HepG2 (cell line): ENCODE measurements at regions not wholly inside any gene's neighbourhood (a gene's known extent, or its start where the extent isn't known, plus 50 kb on each side); places are given as distances from the start of the nearest gene placed in this dataset.

Source experiments
- ATAC-seq: fragments of 200-7000 bp; cut with Tn5 transposase; 3 replicates; pipeline ENCODE4 v1.9.1; 2020; ENCODE audit warnings: mild to moderate bottlenecking, moderate library complexity
- BruUV-seq: library from RNA; stranded (reverse); fragments of 400-500 nt; replicated peaks from 2 replicates; lab custom pipeline; 2021; lab: Mats Ljungman, UMichigan
- CTCF ChIA-PET: fragments of 300-600 bp; formaldehyde crosslinking; extraction: SDS; loops from one replicate; lab custom pipeline; 2021; ENCODE audit warnings: low total read pairs, inconsistent platforms, low intra/inter-chr PET ratio; lab: Yijun Ruan, JAX
- POLR2A ChIA-PET: fragments of 350-600 bp; sonication (Branson Sonifier 250); formaldehyde crosslinking; loops from one replicate; lab custom pipeline; 2020; ENCODE audit warnings: antibody characterized with exemption, inconsistent platforms; lab: Yijun Ruan, JAX
- DNase-seq: peaks from one replicate; pipeline ENCODE4 v3.0.0-alpha.2; 2015; ENCODE audit warnings: low spot score
- FAIRE-seq: peaks from 3 replicates; lab custom pipeline; 2011; peaks lifted over from hg19 to GRCh38; lab: Jason Lieb, UNC
- H2AFZ ChIP-seq: one replicate; pipeline ENCODE4 v1.6.1; 2011; ENCODE audit warnings: low read length, inconsistent platforms
- H3K27ac ChIP-seq: fragments of 300-600 bp; 3 replicates; pipeline ENCODE4 v1.8.0; 2011; ENCODE audit warnings: mixed run types, mild to moderate bottlenecking, mixed read lengths, low read length, inconsistent platforms; ENCODE audit not compliant: insufficient read depth; ENCODE audit errors: extremely low read length
- H3K27me3 ChIP-seq, 2 experiments: fragments of 200-600 bp in 1 of 2; 2 replicates in 1 of 2; 3 replicates in 1 of 2; pipeline versions ENCODE4 v1.6.0 to v1.8.0; 2011; ENCODE audit warnings: low read length in 2 of 2, mild to moderate bottlenecking in 2 of 2, moderate library complexity in 2 of 2, inconsistent platforms in 1 of 2; ENCODE audit not compliant: insufficient read depth in 2 of 2, control insufficient read depth in 1 of 2
- H3K36me3 ChIP-seq, 2 experiments: fragments of 200-600 bp in 1 of 2; replicated peaks in 1 of 2; 2 replicates in 1 of 2; 3 replicates in 1 of 2; pipeline versions ENCODE4 v1.5.1 to v1.8.0; 2011; ENCODE audit warnings: low read length in 2 of 2, inconsistent platforms in 1 of 2; ENCODE audit not compliant: insufficient read depth in 2 of 2, control insufficient read depth in 1 of 2
- H3K4me1 ChIP-seq: 2 replicates; pipeline ENCODE4 v1.5.1; 2012; ENCODE audit warnings: low read length, inconsistent platforms; ENCODE audit not compliant: insufficient read depth
- H3K4me2 ChIP-seq: 2 replicates; pipeline ENCODE4 v1.6.0; 2011; ENCODE audit warnings: low read depth, low read length, inconsistent platforms
- H3K4me3 ChIP-seq, 3 experiments: fragments of 200-600 bp in 1 of 3; sonication (generic), shearing (Covaris generic) in 1 of 3; replicated peaks in 1 of 3; 2 replicates each; pipeline ENCODE4 v1.5.1; 2011 to 2016; ENCODE audit warnings: low read length in 3 of 3, inconsistent platforms in 2 of 3, low read depth in 2 of 3, mild to moderate bottlenecking in 2 of 3, control low read depth in 1 of 3, mixed read lengths in 1 of 3; ENCODE audit not compliant: insufficient read depth in 1 of 3
- H3K79me2 ChIP-seq: one replicate; pipeline ENCODE4 v1.6.1; 2011; ENCODE audit warnings: low read length, inconsistent platforms; ENCODE audit not compliant: insufficient read depth
- H3K9ac ChIP-seq: 2 replicates; pipeline ENCODE4 v1.6.0; 2011; ENCODE audit warnings: mild to moderate bottlenecking, low read depth, low read length, inconsistent platforms; ENCODE audit not compliant: insufficient read depth
- H3K9me3 ChIP-seq: 2 replicates; pipeline ENCODE4 v1.5.1; 2012; ENCODE audit warnings: mild to moderate bottlenecking, low read length
- H4K20me1 ChIP-seq: 2 replicates; pipeline ENCODE4 v1.6.0; 2011; ENCODE audit warnings: inconsistent platforms, mild to moderate bottlenecking, low read length, moderate library complexity; ENCODE audit not compliant: insufficient read depth
- BCL6 ChIP-seq: IDR thresholded peaks from 2 replicates; pipeline ENCODE4 v1.6.1; 2016; ENCODE audit warnings: missing genetic modification reagents, missing compliant biosample characterization
- CENPT ChIP-seq: sonication (generic); formaldehyde crosslinking; IDR thresholded peaks from 2 replicates; pipeline ENCODE4 v1.8.0; 2022; ENCODE audit warnings: low read depth, mild to moderate bottlenecking, moderate library complexity, missing genetic modification reagents
- DBP ChIP-seq: sonication (generic); formaldehyde crosslinking; IDR thresholded peaks from 2 replicates; pipeline ENCODE4 v1.4.0; 2020; ENCODE audit warnings: missing genetic modification reagents; ENCODE audit errors: not compliant biosample characterization
- E2F1 ChIP-seq: sonication (generic); formaldehyde crosslinking; IDR thresholded peaks from 2 replicates; pipeline ENCODE4 v1.5.0; 2020; ENCODE audit warnings: missing genetic modification reagents
- HHEX ChIP-seq: IDR thresholded peaks from 2 replicates; pipeline ENCODE4 v1.6.1; 2016; ENCODE audit warnings: control low read depth
- KLF12 ChIP-seq: sonication (generic); formaldehyde crosslinking; IDR thresholded peaks from 2 replicates; pipeline ENCODE4 v1.4.0; 2020; ENCODE audit warnings: missing genetic modification reagents, borderline replicate concordance
- ZBTB2 ChIP-seq: sonication (generic); formaldehyde crosslinking; IDR thresholded peaks from 2 replicates; pipeline ENCODE4 v1.8.0; 2022; ENCODE audit warnings: low read depth, missing genetic modification reagents
- ZBTB25 ChIP-seq: IDR thresholded peaks from 2 replicates; pipeline ENCODE4 v1.6.1; 2018; ENCODE audit warnings: missing genetic modification reagents
- ZBTB42 ChIP-seq: sonication (generic); formaldehyde crosslinking; IDR thresholded peaks from 2 replicates; pipeline ENCODE4 v1.5.0; 2020; ENCODE audit warnings: mild to moderate bottlenecking, missing genetic modification reagents
- ZNF235 ChIP-seq: sonication (generic); formaldehyde crosslinking; IDR thresholded peaks from 2 replicates; pipeline ENCODE4 v1.8.1; 2023; ENCODE audit warnings: mild to moderate bottlenecking, missing genetic modification reagents, borderline replicate concordance
- ZNF354B ChIP-seq: sonication (generic); formaldehyde crosslinking; IDR thresholded peaks from 2 replicates; pipeline ENCODE4 v1.8.0; 2022; ENCODE audit warnings: mild to moderate bottlenecking, missing genetic modification reagents
- ZNF746 ChIP-seq: sonication (generic); formaldehyde crosslinking; IDR thresholded peaks from 2 replicates; pipeline ENCODE4 v1.8.0; 2022; ENCODE audit warnings: mild to moderate bottlenecking, missing genetic modification reagents
- ZNF776 ChIP-seq: sonication (generic); formaldehyde crosslinking; IDR thresholded peaks from 2 replicates; pipeline ENCODE4 v1.4.0; 2020; ENCODE audit warnings: mild to moderate bottlenecking, missing genetic modification reagents
- WGBS: methylation state at CpG from one replicate; pipeline ENCODE4 v1.1.6; 2017; ENCODE audit warnings: low lambda C conversion rate; 5-methylcytosine and 5-hydroxymethylcytosine counted together
- in situ Hi-C: cut with HindIII; loops from 2 replicates; pipeline ENCODE4 v1.10.0; 2017; ENCODE audit warnings: low pct_unique_long_range_greater_than_20kb; ENCODE audit not compliant: extremely low pct_ligation_motif_present
- intact Hi-C: fragments of 100-400 bp; cut with micrococcal nuclease; formaldehyde crosslinking; loops from one replicate; pipeline ENCODE4 v1.10.0; 2022; ENCODE audit not compliant: unreplicated experiment

- H3K79me2 ChIP-seq, result no peaks in the 10 kb centered on the region
- intact Hi-C loops, result no loop called here
- no peak overlapping the region for H3K4me3 ChIP-seq
- no peaks in the 10 kb centered on the region for H3K4me1 ChIP-seq
- H3K9ac ChIP-seq, result no peak overlapping the region
- no peaks in the 10 kb centered on the region for H3K9me3 ChIP-seq
- no peak overlapping the region for H2AFZ ChIP-seq
- ATAC-seq (no peak), DNase-seq (no peak), FAIRE-seq (no peak)
- H4K20me1 ChIP-seq, result no peaks in the 10 kb centered on the region
- no peaks in the 10 kb centered on the region for H3K36me3 ChIP-seq
- no peak overlapping the region for H3K27ac ChIP-seq
- in situ Hi-C loops, result no loop called here
- no peak overlapping the region for H3K4me2 ChIP-seq
- ChIA-PET POLR2A (no interaction called here), CTCF (no interaction called here)
- WGBS, result 18% methylated on average over 4 of the region's 9 CpGs
- BruUV-seq, result no TSS peak
- no peak for TF ChIP-seq DBP (CRISPR knock-in tag)
- no peak for TF ChIP-seq ZNF354B (CRISPR knock-in tag)
- TF ChIP-seq ZBTB42 (CRISPR knock-in tag), result no peak
- H3K27me3 ChIP-seq, result peaks cover 3 to 10% of the 10 kb centered on the region in 2 experiments; a peak in 2 of 5 replicates
Observed at GRCh38 chr14:104290756-104291122, 152.4 kb downstream of the KIF26A start.

- peak; percentile 36; the same call in 2 of the 3 replicates for ATAC-seq
- FAIRE-seq, result no peak
- Histone ChIP-seq H3K9ac (no peak overlapping the region), H3K4me1 (no peaks in the 10 kb centered on the region), H3K27me3 (peaks cover 4 to 16% of the 10 kb centered on the region in 2 experiments; a peak in 2 of 5 replicates), H3K4me3 (no peak overlapping the region), H3K79me2 (no peaks in the 10 kb centered on the region), H3K4me2 (no peak overlapping the region), H2AFZ (no peak overlapping the region)
- no TSS peak for BruUV-seq
- ChIA-PET POLR2A (no interaction called here), CTCF (no interaction called here)
- no peak for DNase-seq
- in situ Hi-C loops, result no loop called here
- TF ChIP-seq ZBTB25, result no peak
- no peak for TF ChIP-seq BCL6 (CRISPR knock-in tag)
- no peak for TF ChIP-seq ZNF746 (CRISPR knock-in tag)
- TF ChIP-seq E2F1, result no peak
- no peak for TF ChIP-seq CENPT (CRISPR knock-in tag)
- no peak for TF ChIP-seq ZNF235
- TF ChIP-seq KLF12 (CRISPR knock-in tag), result no peak
- TF ChIP-seq HHEX (CRISPR knock-in tag), result no peak
- no peak for TF ChIP-seq ZNF776 (CRISPR knock-in tag)
- TF ChIP-seq ZBTB2 (CRISPR knock-in tag), result no peak
- TF ChIP-seq, all 625 proteins: peak for 0
- WGBS, result 26% methylated on average over 12 of the region's 25 CpGs
- H4K20me1 ChIP-seq, result no peaks in the 10 kb centered on the region
- no peaks in the 10 kb centered on the region for H3K9me3 ChIP-seq
- H3K27ac ChIP-seq, result no peak overlapping the region
- intact Hi-C loops, result no loop called here
- no peaks in the 10 kb centered on the region for H3K36me3 ChIP-seq
Observed at GRCh38 chr14:104291123-104292000, 153.0 kb downstream of the KIF26A start.
